Smooth muscle cell (in vitro differentiated cells): ENCODE measurements at regions not wholly inside any gene's neighbourhood (a gene's known extent, or its start where the extent isn't known, plus 50 kb on each side); places are given as distances from the start of the nearest gene placed in this dataset.

Source experiments
- DNase-seq: peaks from one replicate; lab custom pipeline; 2025; ENCODE audit not compliant: unreplicated experiment; lab: John Stamatoyannopoulos, UW
- H2AFZ ChIP-seq: fragments of 200-600 bp; sonication (generic); 2 replicates; pipeline ENCODE4 v1.6.0; 2016; ENCODE audit warnings: antibody characterized with exemption, low read depth, mild to moderate bottlenecking
- H3F3A ChIP-seq: fragments of 200-600 bp; sonication (generic); 2 replicates; pipeline ENCODE4 v1.6.0; 2017; ENCODE audit warnings: antibody characterized with exemption, low read depth
- H3K27ac ChIP-seq: fragments of 200-600 bp; sonication (generic); 2 replicates; pipeline ENCODE4 v1.5.1; 2016; ENCODE audit warnings: low read depth, mild to moderate bottlenecking
- H3K27me3 ChIP-seq: fragments of 200-600 bp; sonication (generic); 2 replicates; pipeline ENCODE4 v1.6.1; 2016; ENCODE audit warnings: low read depth, mild to moderate bottlenecking
- H3K36me3 ChIP-seq: fragments of 200-600 bp; sonication (generic); 2 replicates; pipeline ENCODE4 v1.5.1; 2016; ENCODE audit warnings: low read depth
- H3K4me1 ChIP-seq: fragments of 200-600 bp; sonication (generic); 2 replicates; pipeline ENCODE4 v1.5.1; 2016; ENCODE audit warnings: low read depth
- H3K4me2 ChIP-seq: fragments of 200-600 bp; sonication (generic); 2 replicates; pipeline ENCODE4 v1.6.0; 2016; ENCODE audit warnings: mild to moderate bottlenecking
- H3K4me3 ChIP-seq: fragments of 200-600 bp; sonication (generic); 2 replicates; pipeline ENCODE4 v1.5.1; 2016; ENCODE audit warnings: mild to moderate bottlenecking
- H3K79me2 ChIP-seq: fragments of 200-600 bp; sonication (generic); 2 replicates; pipeline ENCODE4 v1.6.0; 2016; ENCODE audit warnings: low read depth, mild to moderate bottlenecking
- H3K9ac ChIP-seq: fragments of 200-600 bp; sonication (generic); 2 replicates; pipeline ENCODE4 v1.6.0; 2016; ENCODE audit warnings: low read depth
- H3K9me3 ChIP-seq: fragments of 200-600 bp; sonication (generic); replicated peaks from 2 replicates; pipeline ENCODE4 v1.5.1; 2016; ENCODE audit warnings: low read depth
- H4K20me1 ChIP-seq: fragments of 200-600 bp; sonication (generic); 2 replicates; pipeline ENCODE4 v1.6.0; 2016; ENCODE audit warnings: low read depth
- WGBS: methylation state at CpG from one replicate; pipeline ENCODE4 v1.1.7; 2016; ENCODE audit warnings: low lambda C conversion rate; 5-methylcytosine and 5-hydroxymethylcytosine counted together
- TF ChIP-seq, protein P1 (sequence below): fragments of 200-600 bp; sonication (generic); IDR thresholded peaks from 2 replicates; pipeline ENCODE4 v1.5.1; 2017; ENCODE audit warnings: borderline replicate concordance, mild to moderate bottlenecking, antibody characterized with exemption; ENCODE audit not compliant: insufficient read depth, poor library complexity, severe bottlenecking

DNA sequence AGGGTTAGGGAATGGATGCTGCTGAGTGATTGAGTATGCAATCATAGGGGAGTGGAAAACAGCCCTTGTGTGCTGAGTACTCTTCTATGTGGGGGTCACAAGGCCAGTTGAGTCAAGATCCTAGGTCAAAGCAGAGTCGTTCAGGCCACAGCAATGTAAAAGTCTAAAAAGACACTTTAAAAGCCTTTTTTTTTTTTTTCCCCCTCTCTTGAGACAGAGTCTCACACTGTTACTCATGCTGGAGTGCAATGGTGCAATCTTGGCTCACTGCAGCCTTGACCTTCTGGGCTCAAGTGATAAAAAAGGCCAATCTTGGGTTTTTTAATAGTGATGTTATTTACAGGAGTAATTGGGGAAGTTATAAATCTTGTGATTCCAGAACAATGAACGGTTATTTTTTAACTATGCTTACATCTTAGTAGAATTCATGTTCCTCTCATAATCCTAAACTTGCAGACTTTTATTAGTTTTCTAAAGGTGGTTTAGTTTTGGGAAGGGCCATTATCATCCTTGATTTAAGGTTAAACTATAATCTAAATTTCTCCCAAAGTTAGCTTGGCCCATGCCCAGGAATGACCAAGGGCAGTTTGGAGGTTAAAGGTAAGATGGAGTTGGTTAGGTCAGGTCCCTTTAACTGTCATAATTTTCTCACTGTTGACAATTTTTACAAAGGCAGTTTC is 82.2 kb upstream of the BMP2K start:
- no peak for DNase-seq
- Histone ChIP-seq H2AFZ (no peak overlapping the region), H3K4me2 (no peak overlapping the region), H3K27ac (no peak overlapping the region), H3K9ac (no peak overlapping the region), H3K27me3 (no peaks in the 10 kb centered on the region), H3K4me1 (no peaks in the 10 kb centered on the region), H3K36me3 (no peaks in the 10 kb centered on the region), H3K9me3 (no peaks in the 10 kb centered on the region), H4K20me1 (no peaks in the 10 kb centered on the region), H3F3A (peaks cover 4% of the 10 kb centered on the region), H3K79me2 (no peaks in the 10 kb centered on the region), H3K4me3 (no peak overlapping the region)
- TF ChIP-seq, protein P1, sequence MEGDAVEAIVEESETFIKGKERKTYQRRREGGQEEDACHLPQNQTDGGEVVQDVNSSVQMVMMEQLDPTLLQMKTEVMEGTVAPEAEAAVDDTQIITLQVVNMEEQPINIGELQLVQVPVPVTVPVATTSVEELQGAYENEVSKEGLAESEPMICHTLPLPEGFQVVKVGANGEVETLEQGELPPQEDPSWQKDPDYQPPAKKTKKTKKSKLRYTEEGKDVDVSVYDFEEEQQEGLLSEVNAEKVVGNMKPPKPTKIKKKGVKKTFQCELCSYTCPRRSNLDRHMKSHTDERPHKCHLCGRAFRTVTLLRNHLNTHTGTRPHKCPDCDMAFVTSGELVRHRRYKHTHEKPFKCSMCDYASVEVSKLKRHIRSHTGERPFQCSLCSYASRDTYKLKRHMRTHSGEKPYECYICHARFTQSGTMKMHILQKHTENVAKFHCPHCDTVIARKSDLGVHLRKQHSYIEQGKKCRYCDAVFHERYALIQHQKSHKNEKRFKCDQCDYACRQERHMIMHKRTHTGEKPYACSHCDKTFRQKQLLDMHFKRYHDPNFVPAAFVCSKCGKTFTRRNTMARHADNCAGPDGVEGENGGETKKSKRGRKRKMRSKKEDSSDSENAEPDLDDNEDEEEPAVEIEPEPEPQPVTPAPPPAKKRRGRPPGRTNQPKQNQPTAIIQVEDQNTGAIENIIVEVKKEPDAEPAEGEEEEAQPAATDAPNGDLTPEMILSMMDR, result no peak
- 43% methylated on average over 2 of the region's 2 CpGs for WGBS

DNA sequence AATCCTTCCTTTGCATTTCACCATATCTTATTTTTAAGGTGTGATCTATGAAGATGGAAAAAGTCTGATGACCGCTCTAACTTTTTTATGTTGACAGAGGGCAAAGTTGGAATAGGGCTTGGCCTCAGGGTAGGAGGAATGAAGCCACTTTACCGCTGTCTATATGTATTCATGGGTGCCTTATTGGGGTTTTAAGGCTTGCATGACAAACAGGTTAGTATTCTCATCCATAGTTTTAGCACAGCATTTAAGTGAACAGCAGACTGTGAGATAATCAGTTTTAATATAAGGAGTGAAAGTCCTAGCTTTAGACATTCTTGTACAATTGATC is 81.7 kb upstream of the BMP2K start:
- no peak overlapping the region for H3K27ac ChIP-seq
- TF ChIP-seq, protein P1, result no peak
- DNase-seq, result no peak
- no peak overlapping the region for H3K4me2 ChIP-seq
- peaks cover 4% of the 10 kb centered on the region for H3F3A ChIP-seq
- H3K27me3 ChIP-seq, result no peaks in the 10 kb centered on the region
- H3K4me3 ChIP-seq, result no peak overlapping the region
- H3K79me2 ChIP-seq, result no peaks in the 10 kb centered on the region
- H3K36me3 ChIP-seq, result no peaks in the 10 kb centered on the region
- 96% methylated on average over 2 of the region's 2 CpGs for WGBS
- H4K20me1 ChIP-seq, result no peaks in the 10 kb centered on the region
- no peaks in the 10 kb centered on the region for H3K4me1 ChIP-seq
- no peak overlapping the region for H2AFZ ChIP-seq
- no peaks in the 10 kb centered on the region for H3K9me3 ChIP-seq
- H3K9ac ChIP-seq, result no peak overlapping the region

DNA sequence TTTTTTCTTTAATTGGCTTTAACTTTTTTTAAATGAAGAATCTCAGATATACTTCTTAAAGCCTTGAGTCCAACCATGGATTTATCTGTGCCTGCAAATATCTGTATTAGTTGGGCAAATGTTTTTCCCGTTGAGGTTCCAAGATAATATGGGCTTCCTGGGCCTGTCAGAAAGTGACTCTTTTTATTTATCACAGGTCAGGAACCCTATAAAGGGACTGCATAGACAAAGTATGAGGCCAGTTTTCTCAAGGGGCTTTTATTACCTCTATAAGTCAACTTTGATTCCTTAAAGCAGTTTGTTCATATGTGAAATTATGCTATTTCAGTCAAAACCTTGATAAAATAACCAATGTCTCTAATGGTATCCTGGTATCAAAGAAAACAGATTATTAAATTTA is 80.2 kb upstream of the BMP2K start:
- no peak overlapping the region for H3K4me3 ChIP-seq
- no peaks in the 10 kb centered on the region for H3K79me2 ChIP-seq
- H3F3A ChIP-seq, result peaks cover 4% of the 10 kb centered on the region
- no peak for DNase-seq
- no peak overlapping the region for H2AFZ ChIP-seq
- H3K27me3 ChIP-seq, result no peaks in the 10 kb centered on the region
- no peak overlapping the region for H3K9ac ChIP-seq
- no peaks in the 10 kb centered on the region for H3K9me3 ChIP-seq
- TF ChIP-seq, protein P1, result no peak
- no peaks in the 10 kb centered on the region for H3K36me3 ChIP-seq
- 64% methylated on average over 1 of the region's 1 CpG for WGBS
- no peaks in the 10 kb centered on the region for H4K20me1 ChIP-seq
- H3K4me2 ChIP-seq, result no peak overlapping the region
- no peak overlapping the region for H3K27ac ChIP-seq
- H3K4me1 ChIP-seq, result no peaks in the 10 kb centered on the region

DNA sequence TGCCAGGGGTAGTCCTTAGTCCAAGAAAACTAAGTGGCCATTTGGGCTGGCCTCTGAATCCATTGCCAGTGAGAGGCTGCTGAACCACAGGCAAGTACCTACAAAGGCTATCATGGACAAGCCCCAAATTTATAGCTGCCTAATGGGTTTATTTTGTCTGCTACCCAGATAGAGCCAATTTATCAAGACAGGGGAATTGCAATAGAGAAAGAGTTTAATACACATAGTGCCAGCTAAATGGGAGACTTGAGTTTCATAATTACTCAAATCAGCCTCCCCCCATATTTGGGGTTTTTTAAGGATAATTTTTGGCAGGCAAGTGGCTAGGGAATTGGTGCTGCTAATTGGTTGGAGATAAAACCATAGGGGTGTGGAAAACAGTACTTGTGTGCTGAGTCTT is 73.1 kb upstream of the BMP2K start:
- no peak for DNase-seq
- no peak overlapping the region for H3K9ac ChIP-seq
- no peak overlapping the region for H3K4me2 ChIP-seq
- no peaks in the 10 kb centered on the region for H3K27me3 ChIP-seq
- H4K20me1 ChIP-seq, result no peaks in the 10 kb centered on the region
- no peaks in the 10 kb centered on the region for H3K79me2 ChIP-seq
- no peak overlapping the region for H3K27ac ChIP-seq
- no peak overlapping the region for H2AFZ ChIP-seq
- no peaks in the 10 kb centered on the region for H3K4me1 ChIP-seq
- H3K4me3 ChIP-seq, result no peak overlapping the region
- H3K36me3 ChIP-seq, result no peaks in the 10 kb centered on the region
- TF ChIP-seq, protein P1, result no peak
- H3F3A ChIP-seq, result no peaks in the 10 kb centered on the region
- no peaks in the 10 kb centered on the region for H3K9me3 ChIP-seq
